HUES48 (cell line): ENCODE measurements at regions not wholly inside any gene's neighbourhood (a gene's known extent, or its start where the extent isn't known, plus 50 kb on each side); places are given as distances from the start of the nearest gene placed in this dataset.

Experiments
- H3K27ac ChIP-seq: one replicate; pipeline ENCODE4 v1.7.0; 2013; ENCODE audit warnings: low read depth, low read length, inconsistent platforms
- H3K27me3 ChIP-seq: 2 replicates; pipeline ENCODE4 v1.6.1; 2013; ENCODE audit warnings: mild to moderate bottlenecking, low read length; ENCODE audit not compliant: control insufficient read depth, insufficient read depth
- H3K36me3 ChIP-seq: 2 replicates; pipeline ENCODE4 v1.6.1; 2013; ENCODE audit warnings: low read length; ENCODE audit not compliant: control insufficient read depth, insufficient read depth
- H3K4me1 ChIP-seq: 2 replicates; pipeline ENCODE4 v1.6.1; 2013; ENCODE audit warnings: mild to moderate bottlenecking, low read length; ENCODE audit not compliant: control insufficient read depth, insufficient read depth
- H3K4me3 ChIP-seq: 2 replicates; pipeline ENCODE4 v1.5.1; 2013; ENCODE audit warnings: mild to moderate bottlenecking, low read depth, low read length
- H3K9ac ChIP-seq: 2 replicates; pipeline ENCODE4 v1.6.1; 2013; ENCODE audit warnings: mild to moderate bottlenecking, low read depth, low read length, moderate library complexity
- H3K9me3 ChIP-seq: 2 replicates; pipeline ENCODE4 v1.6.1; 2013; ENCODE audit warnings: low read length; ENCODE audit not compliant: control insufficient read depth, insufficient read depth

GRCh38 chr7:115133248-115133647, 211.4 kb downstream of the MDFIC start:
- Histone ChIP-seq H3K9ac (no peak overlapping the region), H3K4me3 (no peak overlapping the region), H3K36me3 (no peaks in the 10 kb centered on the region), H3K27me3 (no peaks in the 10 kb centered on the region), H3K9me3 (no peaks in the 10 kb centered on the region), H3K27ac (no peak overlapping the region), H3K4me1 (peaks cover 7% of the 10 kb centered on the region)

DNA sequence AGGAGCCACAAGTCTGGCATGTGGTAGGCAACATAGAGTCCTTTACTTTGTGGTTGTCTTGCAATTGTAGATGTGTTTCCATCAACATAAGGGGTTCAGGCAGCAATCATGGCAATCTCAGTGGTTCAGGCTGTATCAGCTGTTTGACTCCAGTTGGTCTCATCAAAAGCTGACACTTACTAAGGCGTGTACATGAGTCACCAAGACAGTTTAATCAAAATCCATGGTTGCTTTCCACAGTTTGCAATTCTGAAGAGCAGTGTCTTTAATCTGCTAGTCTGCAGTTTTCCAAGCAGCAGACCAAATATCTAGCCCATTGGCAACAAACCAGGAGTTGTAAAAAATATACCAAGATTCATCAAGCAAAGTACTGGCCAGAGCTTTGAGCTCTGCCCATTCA, 210.2 kb downstream of the MDFIC start:
- Histone ChIP-seq H3K9me3 (no peaks in the 10 kb centered on the region), H3K27me3 (no peaks in the 10 kb centered on the region), H3K4me1 (peaks cover 7% of the 10 kb centered on the region), H3K27ac (no peak overlapping the region), H3K9ac (no peak overlapping the region), H3K36me3 (no peaks in the 10 kb centered on the region), H3K4me3 (no peak overlapping the region)

DNA sequence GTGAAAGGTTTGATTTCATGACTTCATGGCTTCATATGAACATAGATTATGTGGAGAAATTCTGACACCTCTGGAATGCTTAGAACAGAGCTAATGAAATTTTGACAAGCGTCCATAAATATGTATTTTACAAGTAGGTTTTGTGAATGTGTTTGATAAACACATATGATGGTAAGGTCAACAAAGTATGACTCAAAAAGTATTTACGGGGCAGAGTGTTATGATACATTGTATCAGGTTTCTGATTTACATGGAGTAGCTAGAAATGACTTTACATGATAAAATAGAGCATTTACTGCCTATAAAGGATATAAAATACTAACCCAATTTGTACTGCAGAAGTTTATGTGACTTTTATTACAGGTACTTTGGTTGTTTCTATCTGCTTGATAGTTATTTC, 206.3 kb downstream of the MDFIC start:
- no peak overlapping the region for H3K27ac ChIP-seq
- H3K4me3 ChIP-seq, result no peak overlapping the region
- H3K27me3 ChIP-seq, result no peaks in the 10 kb centered on the region
- H3K4me1 ChIP-seq, result no peaks in the 10 kb centered on the region
- no peak overlapping the region for H3K9ac ChIP-seq
- no peaks in the 10 kb centered on the region for H3K36me3 ChIP-seq
- no peaks in the 10 kb centered on the region for H3K9me3 ChIP-seq

DNA sequence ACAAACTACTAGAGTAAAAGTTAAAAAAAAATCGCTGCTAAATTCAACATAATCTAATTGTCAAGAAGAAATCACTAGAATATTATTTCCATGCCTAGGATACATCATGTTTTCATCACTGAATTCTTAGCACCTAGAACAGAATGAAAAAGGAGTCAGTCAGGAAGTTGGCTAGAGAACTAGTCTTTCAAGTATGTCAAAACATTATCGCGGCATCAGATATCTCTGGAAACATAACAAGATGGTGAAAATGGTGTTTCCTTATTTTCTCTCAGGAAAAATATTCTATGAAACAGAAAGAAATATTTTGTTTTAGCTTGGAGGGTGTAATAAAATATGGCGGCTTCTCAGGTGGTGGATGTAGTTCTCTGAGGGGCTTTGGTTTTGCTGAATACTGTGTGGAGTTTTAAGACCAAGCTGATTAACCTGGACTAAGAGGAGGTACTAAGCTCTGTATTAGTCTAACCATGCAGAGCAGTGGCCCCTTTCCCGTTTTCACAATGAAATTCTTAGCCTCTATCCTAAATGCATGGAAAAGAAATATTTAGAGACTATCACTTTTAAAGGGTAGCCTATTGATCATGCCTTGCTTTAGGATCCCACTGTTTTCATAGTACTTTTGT, 205.6 kb downstream of the MDFIC start:
- Histone ChIP-seq H3K27ac (no peak overlapping the region), H3K4me1 (no peaks in the 10 kb centered on the region), H3K36me3 (no peaks in the 10 kb centered on the region), H3K9me3 (no peaks in the 10 kb centered on the region), H3K9ac (no peak overlapping the region), H3K4me3 (no peak overlapping the region), H3K27me3 (no peaks in the 10 kb centered on the region)

GRCh38 chr7:115125750-115126149, 203.9 kb downstream of the MDFIC start:
- no peaks in the 10 kb centered on the region for H3K9me3 ChIP-seq
- no peaks in the 10 kb centered on the region for H3K27me3 ChIP-seq
- no peak overlapping the region for H3K9ac ChIP-seq
- no peaks in the 10 kb centered on the region for H3K4me1 ChIP-seq
- H3K27ac ChIP-seq, result no peak overlapping the region
- no peaks in the 10 kb centered on the region for H3K36me3 ChIP-seq
- H3K4me3 ChIP-seq, result no peak overlapping the region

DNA sequence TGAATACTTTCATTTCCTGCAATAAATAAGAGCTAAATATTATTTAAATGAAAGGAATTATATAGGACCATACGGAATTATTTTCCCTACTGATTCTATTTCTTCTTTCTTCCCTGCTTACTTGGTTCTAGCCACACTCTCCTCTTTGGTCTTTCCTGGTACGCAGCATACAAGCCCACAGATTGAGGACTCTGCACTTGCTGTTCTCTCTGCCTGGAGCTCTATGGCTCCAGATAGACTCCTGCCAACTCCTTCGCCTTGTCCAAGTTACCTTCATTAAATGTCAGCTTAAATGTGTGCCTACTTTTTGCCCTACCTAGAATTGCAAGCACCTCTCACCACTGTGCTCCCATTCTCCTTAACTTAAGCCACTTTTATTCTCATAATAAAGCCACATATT, 203.4 kb downstream of the MDFIC start:
- no peak overlapping the region for H3K9ac ChIP-seq
- H3K27ac ChIP-seq, result no peak overlapping the region
- no peaks in the 10 kb centered on the region for H3K4me1 ChIP-seq
- H3K9me3 ChIP-seq, result no peaks in the 10 kb centered on the region
- no peaks in the 10 kb centered on the region for H3K36me3 ChIP-seq
- no peak overlapping the region for H3K4me3 ChIP-seq
- no peaks in the 10 kb centered on the region for H3K27me3 ChIP-seq

- no peak overlapping the region for H3K27ac ChIP-seq
- no peaks in the 10 kb centered on the region for H3K27me3 ChIP-seq
- no peaks in the 10 kb centered on the region for H3K4me1 ChIP-seq
- no peaks in the 10 kb centered on the region for H3K36me3 ChIP-seq
- H3K4me3 ChIP-seq, result no peak overlapping the region
- no peaks in the 10 kb centered on the region for H3K9me3 ChIP-seq
- H3K9ac ChIP-seq, result no peak overlapping the region
These were observed 202.6 kb downstream of the MDFIC start for GRCh38 chr7:115124409-115124939.

GRCh38 chr7:115123441-115123840, 201.5 kb downstream of the MDFIC start:
- Histone ChIP-seq H3K36me3 (no peaks in the 10 kb centered on the region), H3K27me3 (no peaks in the 10 kb centered on the region), H3K27ac (no peak overlapping the region), H3K9me3 (no peaks in the 10 kb centered on the region), H3K4me1 (no peaks in the 10 kb centered on the region), H3K4me3 (no peak overlapping the region), H3K9ac (no peak overlapping the region)

- no peaks in the 10 kb centered on the region for H3K36me3 ChIP-seq
- no peaks in the 10 kb centered on the region for H3K4me1 ChIP-seq
- no peak overlapping the region for H3K27ac ChIP-seq
- H3K27me3 ChIP-seq, result no peaks in the 10 kb centered on the region
- no peaks in the 10 kb centered on the region for H3K9me3 ChIP-seq
- no peak overlapping the region for H3K4me3 ChIP-seq
- no peak overlapping the region for H3K9ac ChIP-seq
These were observed 200.5 kb downstream of the MDFIC start for GRCh38 chr7:115122388-115122787.

- Histone ChIP-seq H3K27ac (no peak overlapping the region), H3K4me3 (no peak overlapping the region), H3K36me3 (no peaks in the 10 kb centered on the region), H3K4me1 (no peaks in the 10 kb centered on the region), H3K9me3 (no peaks in the 10 kb centered on the region), H3K9ac (no peak overlapping the region), H3K27me3 (no peaks in the 10 kb centered on the region)
These were observed 195.9 kb downstream of the MDFIC start for GRCh38 chr7:115117748-115118147.

GRCh38 chr7:115116773-115117715, 195.2 kb downstream of the MDFIC start:
- H3K36me3 ChIP-seq, result no peaks in the 10 kb centered on the region
- H3K9me3 ChIP-seq, result no peaks in the 10 kb centered on the region
- H3K9ac ChIP-seq, result no peak overlapping the region
- H3K27me3 ChIP-seq, result no peaks in the 10 kb centered on the region
- H3K4me1 ChIP-seq, result no peaks in the 10 kb centered on the region
- no peak overlapping the region for H3K27ac ChIP-seq
- no peak overlapping the region for H3K4me3 ChIP-seq
